HL-60 (cell line): ENCODE measurements at regions not wholly inside any gene's neighbourhood (a gene's known extent, or its start where the extent isn't known, plus 50 kb on each side); places are given as distances from the start of the nearest gene placed in this dataset.

ENCODE experiments used
- POLR2AphosphoS5 ChIP-seq: IDR thresholded peaks from 2 replicates; pipeline ENCODE4 v1.6.1; 2012; ENCODE audit warnings: low read depth
- TF ChIP-seq, protein P1 (sequence below): IDR thresholded peaks from one replicate; pipeline ENCODE4 v1.5.1; 2011; ENCODE audit warnings: low read length, control low read depth, inconsistent platforms; ENCODE audit not compliant: insufficient read depth

DNA sequence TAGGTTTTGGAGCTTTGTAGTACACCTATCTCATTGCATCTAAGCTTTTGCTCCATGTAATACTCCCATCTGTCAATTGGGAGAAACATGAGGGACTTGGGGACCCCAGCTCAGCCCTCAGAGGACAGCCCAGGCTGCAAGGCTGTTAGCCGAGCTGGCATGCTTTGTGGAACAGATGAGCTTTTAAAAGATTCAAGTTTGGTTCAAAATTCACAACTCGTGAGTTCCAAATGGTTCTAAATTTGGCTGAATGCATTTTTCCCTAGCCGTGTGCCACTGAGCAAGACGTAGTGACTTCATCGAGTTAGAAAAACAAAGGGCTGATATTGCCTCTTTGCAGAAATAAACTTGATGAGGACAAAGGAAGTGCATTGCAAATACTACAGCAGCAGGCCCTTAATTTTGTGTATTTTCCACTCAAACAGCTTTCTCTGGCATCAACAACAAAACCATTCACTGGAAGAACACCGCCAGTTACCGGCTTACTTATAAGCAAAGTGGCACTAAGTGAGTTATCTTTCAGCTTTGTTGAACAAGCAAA lies 165.0 kb upstream of the HS3ST1 start:
- TF ChIP-seq, protein P1, sequence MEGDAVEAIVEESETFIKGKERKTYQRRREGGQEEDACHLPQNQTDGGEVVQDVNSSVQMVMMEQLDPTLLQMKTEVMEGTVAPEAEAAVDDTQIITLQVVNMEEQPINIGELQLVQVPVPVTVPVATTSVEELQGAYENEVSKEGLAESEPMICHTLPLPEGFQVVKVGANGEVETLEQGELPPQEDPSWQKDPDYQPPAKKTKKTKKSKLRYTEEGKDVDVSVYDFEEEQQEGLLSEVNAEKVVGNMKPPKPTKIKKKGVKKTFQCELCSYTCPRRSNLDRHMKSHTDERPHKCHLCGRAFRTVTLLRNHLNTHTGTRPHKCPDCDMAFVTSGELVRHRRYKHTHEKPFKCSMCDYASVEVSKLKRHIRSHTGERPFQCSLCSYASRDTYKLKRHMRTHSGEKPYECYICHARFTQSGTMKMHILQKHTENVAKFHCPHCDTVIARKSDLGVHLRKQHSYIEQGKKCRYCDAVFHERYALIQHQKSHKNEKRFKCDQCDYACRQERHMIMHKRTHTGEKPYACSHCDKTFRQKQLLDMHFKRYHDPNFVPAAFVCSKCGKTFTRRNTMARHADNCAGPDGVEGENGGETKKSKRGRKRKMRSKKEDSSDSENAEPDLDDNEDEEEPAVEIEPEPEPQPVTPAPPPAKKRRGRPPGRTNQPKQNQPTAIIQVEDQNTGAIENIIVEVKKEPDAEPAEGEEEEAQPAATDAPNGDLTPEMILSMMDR, result no peak
- no peak for TF ChIP-seq POLR2AphosphoS5
